ENCODE measurements at regions not wholly inside any gene's neighbourhood (a gene's known extent, or its start where the extent isn't known, plus 50 kb on each side); places are given as distances from the start of the nearest gene placed in this dataset.

- TF ChIP-seq, protein P1, sequence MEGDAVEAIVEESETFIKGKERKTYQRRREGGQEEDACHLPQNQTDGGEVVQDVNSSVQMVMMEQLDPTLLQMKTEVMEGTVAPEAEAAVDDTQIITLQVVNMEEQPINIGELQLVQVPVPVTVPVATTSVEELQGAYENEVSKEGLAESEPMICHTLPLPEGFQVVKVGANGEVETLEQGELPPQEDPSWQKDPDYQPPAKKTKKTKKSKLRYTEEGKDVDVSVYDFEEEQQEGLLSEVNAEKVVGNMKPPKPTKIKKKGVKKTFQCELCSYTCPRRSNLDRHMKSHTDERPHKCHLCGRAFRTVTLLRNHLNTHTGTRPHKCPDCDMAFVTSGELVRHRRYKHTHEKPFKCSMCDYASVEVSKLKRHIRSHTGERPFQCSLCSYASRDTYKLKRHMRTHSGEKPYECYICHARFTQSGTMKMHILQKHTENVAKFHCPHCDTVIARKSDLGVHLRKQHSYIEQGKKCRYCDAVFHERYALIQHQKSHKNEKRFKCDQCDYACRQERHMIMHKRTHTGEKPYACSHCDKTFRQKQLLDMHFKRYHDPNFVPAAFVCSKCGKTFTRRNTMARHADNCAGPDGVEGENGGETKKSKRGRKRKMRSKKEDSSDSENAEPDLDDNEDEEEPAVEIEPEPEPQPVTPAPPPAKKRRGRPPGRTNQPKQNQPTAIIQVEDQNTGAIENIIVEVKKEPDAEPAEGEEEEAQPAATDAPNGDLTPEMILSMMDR (IDR thresholded peaks at IDR 0.05; ENCODE audit: insufficient read depth, low read depth, low read length): no peak
- no peak for TF ChIP-seq EZH2 (IDR thresholded peaks at IDR 0.05; ENCODE audit: insufficient read depth, low read length)
Observed at GRCh38 chr2:35185861-35186412, 1169.6 kb upstream of the CRIM1 start.
